HEK293 (cell line): ENCODE measurements at regions not wholly inside any gene's neighbourhood (a gene's known extent, or its start where the extent isn't known, plus 50 kb on each side); places are given as distances from the start of the nearest gene placed in this dataset.

Experiments used
- CTCF ChIA-PET: fragments of 350-600 bp; formaldehyde crosslinking; extraction: SDS; loops from one replicate; lab custom pipeline; 2021; ENCODE audit warnings: antibody characterized with exemption; lab: Yijun Ruan, JAX
- POLR2A ChIA-PET: fragments of 300-600 bp; formaldehyde crosslinking; extraction: SDS; loops from one replicate; lab custom pipeline; 2020; ENCODE audit warnings: antibody characterized with exemption, inconsistent platforms; lab: Yijun Ruan, JAX
- H3K27ac ChIP-seq: fragments of 200-500 bp; sonication (Bioruptor generic); 2 replicates; pipeline ENCODE4 v1.5.1; 2014; ENCODE audit warnings: low read depth, low read length, control low read depth, inconsistent platforms; ENCODE audit errors: extremely low read depth
- H3K36me3 ChIP-seq, 2 experiments: fragments of 200-500 bp in 1 of 2; sonication (Bioruptor generic) in 1 of 2; 1 replicate in 1 of 2; 2 replicates in 1 of 2; pipeline ENCODE4 v1.5.1; 2014 to 2017; ENCODE audit warnings: inconsistent platforms in 2 of 2, low read length in 2 of 2; ENCODE audit not compliant: control insufficient read depth in 2 of 2, insufficient read depth in 1 of 2
- H3K4me1 ChIP-seq: fragments of 200-500 bp; sonication (Bioruptor generic); 2 replicates; pipeline ENCODE4 v1.5.1; 2014; ENCODE audit warnings: mild to moderate bottlenecking, low read length, inconsistent platforms; ENCODE audit not compliant: control insufficient read depth, insufficient read depth
- H3K4me3 ChIP-seq: 2 replicates; pipeline ENCODE4 v1.5.1; 2011; ENCODE audit warnings: low read depth, mild to moderate bottlenecking, control low read depth, low read length, moderate library complexity
- H3K9me3 ChIP-seq: fragments of 200-500 bp; sonication (Bioruptor generic); 2 replicates; pipeline ENCODE4 v1.5.1; 2014; ENCODE audit warnings: low read depth, low read length, inconsistent platforms; ENCODE audit not compliant: control insufficient read depth, insufficient read depth
- GLIS1 ChIP-seq: fragments of 450-650 bp; formaldehyde crosslinking; IDR thresholded peaks from 2 replicates; pipeline ENCODE4 v1.5.1; 2016; ENCODE audit warnings: missing biosample characterization, missing genetic modification characterization
- OSR2 ChIP-seq: fragments of 450-650 bp; formaldehyde crosslinking; IDR thresholded peaks from 2 replicates; pipeline ENCODE4 v1.5.1; 2016; ENCODE audit warnings: missing biosample characterization, missing genetic modification characterization
- SCRT1 ChIP-seq: fragments of 450-650 bp; formaldehyde crosslinking; IDR thresholded peaks from 2 replicates; pipeline ENCODE4 v1.5.1; 2016; ENCODE audit warnings: missing biosample characterization, missing genetic modification characterization, borderline replicate concordance
- SETDB1 ChIP-seq: IDR thresholded peaks from one replicate; pipeline ENCODE4 v1.6.1; 2017; ENCODE audit warnings: mild to moderate bottlenecking, low read length, moderate library complexity, mixed read lengths; ENCODE audit not compliant: insufficient read length
- TCF7L2 ChIP-seq: IDR thresholded peaks from 2 replicates; pipeline ENCODE4 v1.6.1; 2011; ENCODE audit warnings: low read depth, mild to moderate bottlenecking, inconsistent platforms, low read length, moderate library complexity, borderline replicate concordance
- TSHZ1 ChIP-seq: fragments of 450-650 bp; formaldehyde crosslinking; IDR thresholded peaks from 2 replicates; pipeline ENCODE4 v1.5.1; 2016; ENCODE audit warnings: missing biosample characterization, missing genetic modification characterization, borderline replicate concordance
- ZFHX2 ChIP-seq: fragments of 450-650 bp; formaldehyde crosslinking; conservative IDR thresholded peaks from 2 replicates; pipeline ENCODE4 v1.5.1; 2016; ENCODE audit warnings: missing biosample characterization, missing genetic modification characterization
- ZIC2 ChIP-seq: fragments of 450-650 bp; formaldehyde crosslinking; IDR thresholded peaks from 2 replicates; pipeline ENCODE4 v1.5.1; 2016; ENCODE audit warnings: missing biosample characterization, missing genetic modification characterization
- ZNF202 ChIP-seq: fragments of 450-650 bp; formaldehyde crosslinking; IDR thresholded peaks from 2 replicates; pipeline ENCODE4 v1.5.1; 2016; ENCODE audit warnings: missing biosample characterization, missing genetic modification characterization, borderline replicate concordance
- ZNF302 ChIP-seq: fragments of 450-650 bp; formaldehyde crosslinking; IDR thresholded peaks from 2 replicates; pipeline ENCODE4 v1.5.1; 2016; ENCODE audit warnings: missing biosample characterization, missing genetic modification characterization, low read depth
- ZNF366 ChIP-seq: fragments of 450-650 bp; formaldehyde crosslinking; conservative IDR thresholded peaks from 2 replicates; pipeline ENCODE4 v1.5.1; 2016; ENCODE audit warnings: missing biosample characterization, missing genetic modification characterization
- ZNF394 ChIP-seq: fragments of 450-650 bp; formaldehyde crosslinking; IDR thresholded peaks from 2 replicates; pipeline ENCODE4 v1.5.1; 2016; ENCODE audit warnings: missing biosample characterization, missing genetic modification characterization, mild to moderate bottlenecking, moderate library complexity, borderline replicate concordance
- ZNF398 ChIP-seq: fragments of 450-650 bp; formaldehyde crosslinking; IDR thresholded peaks from 2 replicates; pipeline ENCODE4 v1.5.1; 2017; ENCODE audit warnings: missing biosample characterization, missing genetic modification characterization
- ZNF423 ChIP-seq: fragments of 450-650 bp; formaldehyde crosslinking; IDR thresholded peaks from 2 replicates; pipeline ENCODE4 v1.5.1; 2016; ENCODE audit warnings: missing biosample characterization, missing genetic modification characterization
- ZNF488 ChIP-seq: fragments of 450-650 bp; formaldehyde crosslinking; IDR thresholded peaks from 2 replicates; pipeline ENCODE4 v1.5.1; 2016; ENCODE audit warnings: missing biosample characterization, missing genetic modification characterization
- ZNF518A ChIP-seq: fragments of 450-650 bp; formaldehyde crosslinking; conservative IDR thresholded peaks from 2 replicates; pipeline ENCODE4 v1.5.1; 2016; ENCODE audit warnings: low read depth, missing biosample characterization, missing genetic modification characterization
- ZNF623 ChIP-seq: fragments of 450-650 bp; formaldehyde crosslinking; IDR thresholded peaks from 2 replicates; pipeline ENCODE4 v1.5.1; 2016; ENCODE audit warnings: missing biosample characterization, missing genetic modification characterization
- ZNF654 ChIP-seq: fragments of 450-650 bp; formaldehyde crosslinking; IDR thresholded peaks from 2 replicates; pipeline ENCODE4 v1.5.1; 2016; ENCODE audit warnings: low read depth, missing biosample characterization, missing genetic modification characterization
- ZNF692 ChIP-seq: fragments of 450-650 bp; formaldehyde crosslinking; IDR thresholded peaks from 2 replicates; pipeline ENCODE4 v1.5.1; 2016; ENCODE audit warnings: missing biosample characterization, missing genetic modification characterization
- ZNF843 ChIP-seq: fragments of 450-650 bp; formaldehyde crosslinking; IDR thresholded peaks from 2 replicates; pipeline ENCODE4 v1.5.1; 2016; ENCODE audit warnings: missing biosample characterization, missing genetic modification characterization

GRCh38 chr13:112240076-112240475 is 136.1 kb upstream of the SPACA7 start:
- ChIA-PET CTCF (no interaction called here), POLR2A (no interaction called here)
- no peaks in the 10 kb centered on the region for H3K9me3 ChIP-seq
- no peak overlapping the region for H3K4me3 ChIP-seq
- no peaks in the 10 kb centered on the region for H3K4me1 ChIP-seq
- H3K27ac ChIP-seq = no peak overlapping the region
- TF ChIP-seq ZNF488 (tag by site-specific recombination) (no peak), OSR2 (tag by site-specific recombination) (no peak), ZNF623 (tag by site-specific recombination) (no peak), ZNF366 (no peak), SETDB1 (no peak), TCF7L2 (no peak), SCRT1 (no peak), ZNF423 (no peak), ZNF394 (tag by site-specific recombination) (no peak), ZNF654 (tag by site-specific recombination) (no peak), ZNF398 (tag by site-specific recombination) (no peak), ZFHX2 (tag by site-specific recombination) (no peak), ZNF302 (tag by site-specific recombination) (no peak), ZNF202 (no peak)
- H3K36me3 ChIP-seq = no peaks in the 10 kb centered on the region

GRCh38 chr13:112241288-112241687 is 134.9 kb upstream of the SPACA7 start:
- no peak overlapping the region for H3K27ac ChIP-seq
- no peaks in the 10 kb centered on the region for H3K9me3 ChIP-seq
- ChIA-PET CTCF (no interaction called here), POLR2A (no interaction called here)
- H3K4me1 ChIP-seq = no peaks in the 10 kb centered on the region
- no peak overlapping the region for H3K4me3 ChIP-seq
- no peaks in the 10 kb centered on the region for H3K36me3 ChIP-seq
- TF ChIP-seq OSR2 (tag by site-specific recombination) (0 out of 2 replicates have a peak, but pooled peaks have one; percentile 20), TSHZ1 (peak; percentile 60; the same call in 1 of the 2 replicates), ZNF394 (tag by site-specific recombination) (peak; percentile 24; the same call in 1 of the 2 replicates), ZIC2 (peak; percentile 80), GLIS1 (tag by site-specific recombination) (peak; percentile 81), ZNF518A (no peak), ZNF692 (tag by site-specific recombination) (0 out of 2 replicates have a peak, but pooled peaks have one; percentile 31), ZNF843 (tag by site-specific recombination) (0 out of 2 replicates have a peak, but pooled peaks have one; percentile 15)
